ENCODE measurements at regions not wholly inside any gene's neighbourhood (a gene's known extent, or its start where the extent isn't known, plus 50 kb on each side); places are given as distances from the start of the nearest gene placed in this dataset.
"Not testable (repeated sequence)": the region's sequence is repeated elsewhere in the genome, so short reads cannot be mapped to it uniquely, and the experiment has no call there.

GRCh38 chr11:116035977-116036376, 531.8 kb upstream of the CADM1 start:
- no peak for DNase-seq
- ATAC-seq: no peak
- H3K4me1 ChIP-seq (ENCODE audit: low read depth): no peaks in the 10 kb centered on the region
- no peak overlapping the region for H3K4me3 ChIP-seq
- intact Hi-C loops (cut with DNase I, micrococcal nuclease): no loop called here
- no peak for TF ChIP-seq CTCF (IDR thresholded peaks at IDR 0.05)
- H3K36me3 ChIP-seq (ENCODE audit: low read depth): no peaks in the 10 kb centered on the region
- no peaks in the 10 kb centered on the region for H3K9me3 ChIP-seq

- TF ChIP-seq CTCF (IDR thresholded peaks at IDR 0.05): no peak
- intact Hi-C loops (cut with DNase I, micrococcal nuclease): no loop called here
- no peak overlapping the region for H3K4me3 ChIP-seq
- no peaks in the 10 kb centered on the region for H3K9me3 ChIP-seq
- H3K4me1 ChIP-seq (ENCODE audit: low read depth): no peaks in the 10 kb centered on the region
- H3K36me3 ChIP-seq (ENCODE audit: low read depth): no peaks in the 10 kb centered on the region
- DNase-seq: no peak
- ATAC-seq: no peak
Measured at GRCh38 chr11:116033931-116034553, 529.8 kb upstream of the CADM1 start.

- ATAC-seq (no peak), DNase-seq (no peak)
- intact Hi-C loops (cut with DNase I, micrococcal nuclease): no loop called here
- Histone ChIP-seq H3K4me3 (no peak overlapping the region), H3K9me3 (no peaks in the 10 kb centered on the region), H3K4me1 (ENCODE audit: low read depth) (no peaks in the 10 kb centered on the region), H3K36me3 (ENCODE audit: low read depth) (no peaks in the 10 kb centered on the region)
- no peak for TF ChIP-seq CTCF (IDR thresholded peaks at IDR 0.05)
Measured at GRCh38 chr11:116030697-116031331, 526.6 kb upstream of the CADM1 start.

GRCh38 chr11:116028506-116028905, 524.3 kb upstream of the CADM1 start:
- DNase-seq; H3K36me3 ChIP-seq (ENCODE audit: low read depth); intact Hi-C loops (cut with DNase I, micrococcal nuclease); H3K4me1 ChIP-seq (ENCODE audit: low read depth); H3K4me3 ChIP-seq; H3K9me3 ChIP-seq; ATAC-seq: not testable (repeated sequence)

- Histone ChIP-seq H3K4me1 (ENCODE audit: low read depth) (no peaks in the 10 kb centered on the region), H3K9me3 (no peaks in the 10 kb centered on the region), H3K36me3 (ENCODE audit: low read depth) (no peaks in the 10 kb centered on the region), H3K4me3 (no peak overlapping the region)
- TF ChIP-seq CTCF (IDR thresholded peaks at IDR 0.05): no peak
- ATAC-seq (no peak), DNase-seq (no peak)
- intact Hi-C loops (cut with DNase I, micrococcal nuclease): no loop called here
Measured at GRCh38 chr11:115999437-115999836, 495.2 kb upstream of the CADM1 start.

GRCh38 chr11:115996808-115997188, 492.6 kb upstream of the CADM1 start:
- Histone ChIP-seq H3K9me3 (no peaks in the 10 kb centered on the region), H3K4me1 (ENCODE audit: low read depth) (no peaks in the 10 kb centered on the region), H3K36me3 (ENCODE audit: low read depth) (no peaks in the 10 kb centered on the region), H3K4me3 (no peak overlapping the region)
- ATAC-seq: no peak
- no peak for TF ChIP-seq CTCF (IDR thresholded peaks at IDR 0.05)
- intact Hi-C loops (cut with DNase I, micrococcal nuclease): no loop called here
- no peak for DNase-seq
